ENCODE measurements at regions not wholly inside any gene's neighbourhood (a gene's known extent, or its start where the extent isn't known, plus 50 kb on each side); places are given as distances from the start of the nearest gene placed in this dataset.

- no peak overlapping the region for H3K27ac ChIP-seq
- TF ChIP-seq, protein P1, sequence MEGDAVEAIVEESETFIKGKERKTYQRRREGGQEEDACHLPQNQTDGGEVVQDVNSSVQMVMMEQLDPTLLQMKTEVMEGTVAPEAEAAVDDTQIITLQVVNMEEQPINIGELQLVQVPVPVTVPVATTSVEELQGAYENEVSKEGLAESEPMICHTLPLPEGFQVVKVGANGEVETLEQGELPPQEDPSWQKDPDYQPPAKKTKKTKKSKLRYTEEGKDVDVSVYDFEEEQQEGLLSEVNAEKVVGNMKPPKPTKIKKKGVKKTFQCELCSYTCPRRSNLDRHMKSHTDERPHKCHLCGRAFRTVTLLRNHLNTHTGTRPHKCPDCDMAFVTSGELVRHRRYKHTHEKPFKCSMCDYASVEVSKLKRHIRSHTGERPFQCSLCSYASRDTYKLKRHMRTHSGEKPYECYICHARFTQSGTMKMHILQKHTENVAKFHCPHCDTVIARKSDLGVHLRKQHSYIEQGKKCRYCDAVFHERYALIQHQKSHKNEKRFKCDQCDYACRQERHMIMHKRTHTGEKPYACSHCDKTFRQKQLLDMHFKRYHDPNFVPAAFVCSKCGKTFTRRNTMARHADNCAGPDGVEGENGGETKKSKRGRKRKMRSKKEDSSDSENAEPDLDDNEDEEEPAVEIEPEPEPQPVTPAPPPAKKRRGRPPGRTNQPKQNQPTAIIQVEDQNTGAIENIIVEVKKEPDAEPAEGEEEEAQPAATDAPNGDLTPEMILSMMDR (conservative IDR thresholded peaks at IDR 0.05): no peak
Measured at GRCh38 chr16:51049678-51050376, 101.2 kb downstream of the SALL1 start.

- H3K27ac ChIP-seq: no peak overlapping the region
- TF ChIP-seq, protein P1 (conservative IDR thresholded peaks at IDR 0.05): no peak
Measured at GRCh38 chr16:51049276-51049675, 101.8 kb downstream of the SALL1 start.

DNA sequence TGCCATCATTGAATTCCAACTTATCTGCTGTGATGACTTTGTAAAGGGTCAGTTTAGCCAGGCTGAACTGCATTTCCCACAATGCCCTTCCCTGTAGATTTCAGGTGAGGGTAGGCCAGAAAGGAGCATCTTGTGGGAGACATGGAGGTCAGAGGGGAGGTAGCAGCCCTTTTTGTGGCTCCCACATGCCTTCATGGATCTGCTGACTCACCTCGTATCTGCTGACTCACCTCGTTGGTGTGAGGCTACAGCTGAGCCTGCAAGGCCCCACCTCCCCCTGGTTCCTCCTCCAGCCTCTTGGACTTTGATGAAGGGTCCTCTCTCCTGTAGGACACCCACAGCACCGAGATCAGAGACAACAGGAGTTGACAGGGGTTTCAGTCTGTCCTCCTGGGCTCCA lies 102.5 kb downstream of the SALL1 start:
- no peak overlapping the region for H3K27ac ChIP-seq
- TF ChIP-seq, protein P1 (conservative IDR thresholded peaks at IDR 0.05): no peak

DNA sequence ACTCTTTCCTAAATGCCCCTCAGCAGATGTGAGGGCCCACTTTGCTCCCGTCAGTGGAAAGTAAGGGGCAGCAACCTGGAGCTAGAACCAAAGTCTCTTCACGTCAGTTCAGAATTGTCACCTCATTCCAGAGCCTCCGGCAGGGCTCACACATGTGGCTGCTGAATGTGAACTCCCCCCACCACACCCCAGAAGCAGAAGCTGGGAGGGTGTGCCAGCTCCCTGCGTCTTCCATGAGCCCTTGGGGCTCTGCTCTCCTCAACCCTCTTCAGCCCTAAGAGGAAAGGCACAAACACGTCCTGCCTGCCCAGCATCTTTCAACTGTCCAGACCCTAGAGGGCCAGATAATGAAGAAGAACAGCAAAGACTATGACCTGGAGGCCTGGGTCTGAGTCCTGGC lies 105.3 kb downstream of the SALL1 start:
- H3K27ac ChIP-seq: no peak overlapping the region
- TF ChIP-seq, protein P1 (conservative IDR thresholded peaks at IDR 0.05): no peak

DNA sequence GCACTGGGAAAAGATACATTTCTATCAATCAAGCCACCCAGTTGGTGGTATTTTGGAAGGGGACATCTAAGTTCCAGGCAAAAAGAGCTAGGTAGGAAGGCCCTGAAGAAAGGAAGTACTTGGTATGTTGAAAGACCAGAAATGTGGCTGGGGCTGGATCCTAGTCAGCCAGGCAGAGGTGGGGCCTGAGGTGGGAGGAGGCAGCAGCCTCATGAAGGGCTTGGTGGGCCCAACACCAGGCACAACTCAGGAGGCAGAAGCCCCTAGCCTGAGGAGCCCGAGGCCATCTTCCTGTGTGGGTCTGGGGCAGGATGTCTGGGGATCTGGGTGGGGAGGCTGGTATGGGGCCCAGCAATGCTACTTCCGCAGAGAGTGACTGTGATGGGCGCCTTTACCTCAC lies 105.9 kb downstream of the SALL1 start:
- no peak overlapping the region for H3K27ac ChIP-seq
- TF ChIP-seq, protein P1 (conservative IDR thresholded peaks at IDR 0.05): no peak

DNA sequence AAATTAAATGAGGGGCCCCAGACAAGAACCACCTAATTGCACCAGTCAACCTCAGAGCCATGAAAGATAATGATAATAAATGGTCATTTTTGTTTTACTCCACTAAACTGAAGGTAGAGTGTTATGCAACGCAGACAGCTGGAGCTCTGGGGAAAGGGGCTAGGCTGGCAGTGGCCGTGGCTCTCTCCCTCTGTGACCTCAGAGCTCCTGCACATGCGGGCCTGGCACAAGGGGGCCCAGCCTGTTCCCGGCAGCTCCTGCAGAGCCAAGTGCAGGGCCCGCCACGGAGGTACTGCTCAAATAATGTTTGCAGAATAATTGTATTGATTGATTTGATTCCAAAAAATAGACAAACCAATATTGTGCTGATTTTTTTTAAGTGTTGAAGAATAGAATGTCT lies 109.5 kb downstream of the SALL1 start:
- H3K27ac ChIP-seq: no peak overlapping the region
- TF ChIP-seq, protein P1 (conservative IDR thresholded peaks at IDR 0.05): no peak

GRCh38 chr16:51040637-51041036 lies 110.4 kb downstream of the SALL1 start:
- TF ChIP-seq, protein P1 (conservative IDR thresholded peaks at IDR 0.05): no peak
- H3K27ac ChIP-seq: no peak overlapping the region
